HG02852 (cell line): ENCODE measurements at regions not wholly inside any gene's neighbourhood (a gene's known extent, or its start where the extent isn't known, plus 50 kb on each side); places are given as distances from the start of the nearest gene placed in this dataset.

Experiments used
- ATAC-seq: cut with Tn5 transposase; IDR thresholded peaks from one replicate; pipeline ENCODE4 v1.9.1; 2021; ENCODE audit warnings: mild to moderate bottlenecking, moderate library complexity; ENCODE audit not compliant: unreplicated experiment

DNA sequence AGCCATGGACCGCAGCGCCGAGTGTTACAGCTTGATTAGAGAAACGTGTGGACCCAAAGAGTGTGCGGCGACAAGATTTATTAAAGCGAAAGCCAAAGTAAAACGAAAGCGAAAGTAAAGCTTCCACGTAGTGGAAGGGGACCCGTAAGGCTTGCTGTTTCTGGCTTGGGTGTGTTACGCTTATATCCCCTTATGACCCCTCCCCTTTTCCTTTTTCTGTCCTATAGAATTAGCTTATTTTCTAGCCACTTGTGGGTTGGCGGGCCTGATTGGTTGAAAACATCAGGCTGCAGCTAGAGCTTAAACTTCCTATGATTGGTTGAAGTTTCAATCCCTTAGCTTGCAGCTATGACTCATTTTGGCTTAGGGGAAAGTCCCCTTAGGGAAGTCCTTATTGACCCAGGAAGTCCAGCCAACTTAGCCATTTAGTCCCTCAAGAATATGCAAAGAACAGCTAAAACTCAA is 969.7 kb downstream of the DCDC2C start:
- no peak for ATAC-seq

DNA sequence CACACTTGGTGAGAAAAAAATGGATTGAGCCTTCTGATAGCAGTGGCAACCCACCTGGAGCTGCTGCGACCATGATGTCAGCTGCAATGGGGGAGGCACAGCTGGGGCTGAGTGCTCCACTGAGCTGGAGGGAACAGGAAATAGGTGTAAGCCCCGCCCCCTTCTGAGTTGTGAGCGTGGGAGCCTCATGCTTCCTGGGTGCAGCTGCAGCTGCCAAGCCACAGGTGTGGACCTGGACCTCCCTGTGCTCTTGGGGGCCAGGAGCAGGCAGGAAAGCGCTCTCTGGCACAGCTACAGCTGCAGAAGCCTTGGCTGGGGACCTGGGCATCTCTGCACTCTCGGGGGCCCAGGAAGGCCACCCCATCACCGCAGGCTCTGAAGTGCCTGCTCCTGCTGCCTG is 970.6 kb downstream of the DCDC2C start:
- ATAC-seq, result no peak

DNA sequence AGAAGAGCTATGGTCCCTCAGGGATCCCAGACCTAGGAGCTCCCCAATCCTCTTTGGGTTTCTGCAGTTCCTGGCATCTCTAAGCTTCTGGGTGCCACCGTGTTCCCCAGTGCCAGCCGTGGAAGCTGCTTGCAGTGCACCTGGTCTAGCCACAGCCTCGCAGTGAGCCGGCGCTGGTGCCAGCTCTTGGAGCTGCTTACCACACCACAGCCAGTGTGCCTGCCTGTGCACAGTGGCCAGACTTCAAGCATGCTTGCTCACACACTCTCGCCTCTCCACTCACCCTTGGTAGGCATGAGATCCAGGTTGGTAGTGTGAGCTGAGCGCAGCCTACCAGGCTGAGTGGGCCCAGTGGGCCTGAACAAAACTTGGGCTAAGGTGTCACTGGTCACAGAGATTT is 971.9 kb downstream of the DCDC2C start:
- ATAC-seq, result no peak

DNA sequence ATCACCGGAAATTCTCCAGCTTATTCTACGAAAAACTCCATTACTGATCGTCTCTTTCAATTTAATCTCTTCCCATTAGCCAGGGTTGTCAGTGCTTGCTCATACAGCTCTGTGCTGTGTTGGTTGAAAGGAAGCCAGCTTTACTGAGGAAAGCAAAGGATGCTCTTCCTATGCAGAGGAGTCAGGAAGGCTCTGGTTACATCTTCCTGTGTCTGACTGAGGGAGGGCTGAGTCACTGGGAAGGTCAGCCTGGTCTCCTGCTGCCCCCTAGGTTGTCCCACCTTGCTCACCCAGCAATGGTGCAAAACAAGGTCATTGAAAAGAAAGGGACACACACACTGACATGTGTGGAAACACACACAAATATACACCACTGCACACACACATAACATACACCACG is 975.6 kb downstream of the DCDC2C start:
- no peak for ATAC-seq

DNA sequence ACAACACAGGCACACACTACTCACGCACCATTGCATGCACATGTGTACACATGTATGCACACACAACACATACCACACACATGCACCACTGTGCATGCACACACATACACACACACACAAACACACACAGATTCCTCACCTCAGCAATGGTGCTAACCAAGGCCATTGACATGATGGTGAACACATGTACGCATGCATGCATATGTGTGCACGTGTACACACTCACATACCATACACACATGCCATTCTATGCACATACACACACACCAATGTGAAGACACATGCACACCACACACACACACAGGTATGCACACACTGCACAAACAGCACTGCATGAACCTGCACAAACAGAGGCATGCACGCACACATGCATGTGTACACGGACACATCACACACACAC is 976.0 kb downstream of the DCDC2C start:
- ATAC-seq, result no peak

DNA sequence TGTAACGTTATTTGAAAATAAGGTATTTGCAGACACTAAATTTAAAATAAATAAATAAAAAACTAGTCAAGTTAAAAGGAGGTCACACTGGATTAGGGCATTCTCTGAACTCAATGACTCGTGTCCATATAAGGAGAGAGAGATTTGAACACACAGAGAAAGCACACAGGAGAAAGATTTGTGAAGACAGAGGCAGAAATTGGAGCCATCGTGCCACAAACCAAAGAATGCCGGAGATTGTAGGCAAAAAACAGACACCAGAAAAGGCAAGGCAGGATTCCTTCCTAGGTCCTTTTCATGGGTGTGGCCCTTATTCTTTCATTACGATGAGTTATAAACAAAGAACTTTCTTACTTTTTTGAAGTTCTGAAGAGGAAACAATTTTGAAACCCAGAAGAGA is 981.5 kb downstream of the DCDC2C start:
- ATAC-seq, result no peak

DNA sequence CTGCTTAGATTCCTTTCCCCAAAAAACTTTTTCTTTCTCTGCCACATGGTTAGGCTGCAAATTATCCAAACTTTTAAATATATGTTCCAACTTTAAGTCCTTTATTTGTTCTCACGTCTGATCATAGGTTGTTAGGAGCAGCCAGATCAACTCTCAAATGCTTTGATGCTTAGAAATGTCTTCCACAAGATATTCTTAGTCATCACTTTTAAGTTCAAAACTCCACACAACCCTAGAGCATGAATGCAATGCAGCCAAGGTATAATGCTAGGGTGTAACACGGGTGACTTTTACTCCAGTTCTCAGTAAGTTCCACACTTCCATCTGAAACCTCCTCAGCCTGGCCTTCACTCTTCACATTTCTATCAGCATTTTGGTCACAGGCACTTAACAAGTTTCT is 987.5 kb downstream of the DCDC2C start:
- ATAC-seq, result no peak

DNA sequence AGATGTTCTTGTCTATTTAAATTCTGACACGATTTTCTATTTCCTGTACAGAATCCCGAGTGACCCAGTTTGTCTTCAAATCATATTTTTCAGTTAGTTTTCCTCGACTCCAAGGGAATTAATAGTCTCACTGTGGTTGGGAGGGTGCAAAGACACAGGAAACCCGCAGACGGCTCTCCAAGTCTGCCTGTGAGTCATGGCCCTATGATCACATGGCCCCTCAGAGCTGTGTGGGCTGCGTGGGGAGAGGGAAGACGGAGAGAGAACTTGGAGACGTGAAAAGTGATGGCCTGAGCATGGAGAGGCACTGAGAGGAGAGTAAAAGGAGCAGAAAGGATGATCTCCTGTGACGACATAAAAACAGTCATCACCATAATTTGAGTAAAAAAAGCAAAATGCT is 989.9 kb downstream of the DCDC2C start:
- ATAC-seq, result no peak

DNA sequence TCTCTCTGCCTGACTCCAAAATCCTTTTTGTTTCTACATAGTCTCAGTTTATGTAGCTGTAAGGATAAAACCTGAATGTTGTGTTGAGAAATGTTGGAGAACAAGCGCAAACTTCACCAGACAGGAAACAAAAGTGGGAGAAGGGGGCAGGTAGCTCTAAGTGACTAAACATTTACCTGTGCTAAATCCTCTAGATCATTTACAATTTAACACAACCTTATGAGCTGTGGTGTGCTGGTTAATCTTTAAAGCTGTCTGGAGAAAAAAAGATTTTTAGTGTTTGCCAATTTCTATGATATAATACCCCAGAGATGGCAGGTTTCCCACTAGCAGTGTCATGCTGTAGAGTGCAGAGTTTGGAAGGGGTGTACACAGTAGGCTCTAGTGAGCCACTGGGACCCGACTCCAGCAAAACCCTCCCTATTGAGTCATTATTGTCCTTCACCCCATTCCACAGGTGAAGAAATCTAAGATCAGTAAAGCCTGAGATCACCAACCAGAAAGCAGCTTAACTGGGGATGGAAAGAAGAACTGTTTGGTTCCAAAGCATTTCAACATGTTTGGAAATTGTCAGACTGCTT is 992.0 kb downstream of the DCDC2C start:
- no peak for ATAC-seq

DNA sequence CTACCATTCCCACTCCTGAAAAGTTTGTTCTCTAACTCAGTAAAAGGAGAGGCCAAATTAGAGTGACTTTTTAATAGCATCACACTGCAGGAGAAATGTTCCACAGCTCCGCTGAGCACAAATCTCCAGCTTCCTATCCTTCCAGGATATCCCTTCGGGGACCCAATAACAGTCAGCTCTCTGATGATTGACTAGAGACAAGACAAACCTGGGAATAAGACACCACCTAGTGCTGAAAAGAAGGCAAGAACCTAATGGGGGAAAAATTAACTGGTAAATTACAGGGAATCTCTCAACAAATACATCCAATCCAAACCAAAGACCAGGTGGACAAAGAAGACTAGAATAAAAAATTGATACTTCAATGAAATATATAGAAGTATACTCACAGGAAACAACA is 977.1 kb upstream of the SOX11 start:
- no peak for ATAC-seq

DNA sequence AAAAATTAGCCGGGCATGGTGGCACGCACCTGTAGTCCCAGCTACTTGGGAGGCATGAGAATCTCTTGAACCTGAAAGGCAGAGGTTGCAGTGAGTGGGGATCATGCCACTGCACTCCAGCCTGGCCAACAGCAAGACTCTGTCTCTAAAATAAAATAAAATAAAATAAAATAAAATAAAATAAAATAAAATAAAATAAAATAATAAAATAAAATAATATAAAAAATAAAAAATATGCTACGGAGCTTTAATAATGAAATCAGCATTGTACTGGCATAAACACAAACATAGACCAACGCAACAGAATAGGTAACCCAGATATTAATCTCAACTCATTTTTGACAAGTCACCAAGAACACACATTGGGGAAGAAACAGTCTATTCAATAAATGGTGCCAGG is 973.4 kb upstream of the SOX11 start:
- ATAC-seq, result no peak

DNA sequence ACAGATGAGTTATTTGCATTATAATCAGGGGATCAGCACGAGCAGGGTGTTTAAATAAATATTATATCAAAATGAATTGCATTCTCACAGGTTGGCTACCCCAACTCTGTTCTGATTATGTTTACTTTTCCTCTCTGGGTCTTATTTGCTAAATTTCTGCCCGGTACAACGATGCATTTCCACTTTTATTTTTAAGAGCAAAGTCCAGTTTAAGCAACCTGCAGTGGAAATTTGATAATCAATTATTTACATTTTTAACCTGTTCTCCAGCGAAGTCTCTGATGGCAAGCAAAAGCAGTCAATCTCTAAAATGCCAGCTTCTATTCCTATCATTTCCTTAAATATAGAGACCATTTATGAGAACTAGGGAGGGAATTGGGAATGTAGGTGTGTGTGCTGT is 966.6 kb upstream of the SOX11 start:
- ATAC-seq, result no peak

DNA sequence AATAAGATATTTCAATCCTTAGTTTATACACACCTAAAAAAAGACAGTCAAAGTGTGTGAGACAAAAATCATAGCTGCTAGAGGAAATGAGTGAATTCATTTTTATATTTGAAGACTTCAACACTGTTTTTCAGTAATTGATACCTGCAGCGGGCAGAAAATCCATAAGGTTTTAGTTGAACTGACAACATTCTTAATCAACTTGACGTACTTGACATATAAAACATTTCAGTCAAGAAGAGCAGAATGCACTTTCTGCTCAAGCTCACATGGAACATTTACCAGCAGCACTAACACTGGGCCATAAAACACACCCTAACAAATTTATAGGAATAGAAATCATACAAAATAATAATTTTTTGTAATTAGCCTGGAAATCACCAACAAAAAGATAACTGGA is 959.6 kb upstream of the SOX11 start:
- no peak for ATAC-seq

DNA sequence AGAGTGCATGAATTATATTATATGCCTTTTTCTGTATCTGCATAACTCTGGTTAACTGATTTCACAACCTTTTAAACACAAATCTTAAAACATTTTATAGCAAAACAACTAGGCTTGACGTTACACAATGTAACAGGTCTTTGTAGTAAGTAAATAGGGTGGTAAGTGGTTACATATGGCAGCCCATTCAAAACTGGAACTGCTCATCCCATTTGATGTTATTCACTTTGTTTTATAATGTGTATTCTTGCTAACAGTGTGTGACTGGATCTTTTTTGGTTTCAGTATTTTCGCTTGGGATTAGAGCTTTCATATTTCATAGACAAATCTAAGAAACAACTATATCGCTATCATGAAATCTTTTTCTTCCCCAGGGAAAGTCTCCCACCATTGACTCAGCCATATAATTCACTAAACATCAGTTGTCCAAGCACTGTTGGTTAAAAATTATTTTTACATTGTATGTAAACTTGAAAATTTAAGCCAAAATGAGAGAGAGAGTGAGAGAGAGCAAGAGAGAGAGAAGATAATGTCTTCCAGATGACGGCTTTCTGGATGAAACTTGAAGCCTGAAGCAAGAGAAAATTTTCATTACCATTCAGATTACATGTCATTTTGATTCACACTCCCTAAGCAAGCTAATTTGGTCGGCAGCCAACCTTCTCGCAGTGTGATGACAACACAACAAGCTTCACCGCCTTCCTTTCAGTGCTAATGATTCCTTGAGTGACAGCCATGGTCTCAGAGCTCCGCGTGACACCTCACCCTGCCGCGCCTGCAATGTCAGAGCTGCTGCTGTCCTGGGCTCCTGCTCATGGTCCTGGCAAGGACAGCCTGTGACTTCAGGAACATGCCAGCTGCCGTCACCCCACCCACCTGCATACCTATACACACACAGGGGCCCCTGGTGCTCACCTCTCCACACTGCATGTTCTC is 946.9 kb upstream of the SOX11 start:
- ATAC-seq, result no peak

DNA sequence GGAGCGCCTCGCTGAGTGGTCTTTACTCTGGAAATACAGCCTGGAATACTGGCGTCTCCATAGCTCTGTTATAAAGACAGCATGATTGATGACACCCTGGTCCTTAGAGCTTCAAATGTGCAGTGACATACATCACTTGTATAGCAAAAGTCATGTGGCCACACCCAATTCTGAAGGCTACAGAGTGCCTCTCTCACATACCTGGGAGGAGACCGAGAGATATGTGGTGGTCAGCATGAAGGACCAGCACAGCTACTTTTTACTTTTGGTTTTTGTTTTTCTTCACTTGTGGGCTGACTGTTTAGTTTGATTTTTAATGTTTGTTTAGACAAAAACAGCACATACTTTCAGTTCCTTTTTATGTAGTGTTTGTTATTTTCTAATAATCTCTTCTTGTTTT is 938.5 kb upstream of the SOX11 start:
- no peak for ATAC-seq

DNA sequence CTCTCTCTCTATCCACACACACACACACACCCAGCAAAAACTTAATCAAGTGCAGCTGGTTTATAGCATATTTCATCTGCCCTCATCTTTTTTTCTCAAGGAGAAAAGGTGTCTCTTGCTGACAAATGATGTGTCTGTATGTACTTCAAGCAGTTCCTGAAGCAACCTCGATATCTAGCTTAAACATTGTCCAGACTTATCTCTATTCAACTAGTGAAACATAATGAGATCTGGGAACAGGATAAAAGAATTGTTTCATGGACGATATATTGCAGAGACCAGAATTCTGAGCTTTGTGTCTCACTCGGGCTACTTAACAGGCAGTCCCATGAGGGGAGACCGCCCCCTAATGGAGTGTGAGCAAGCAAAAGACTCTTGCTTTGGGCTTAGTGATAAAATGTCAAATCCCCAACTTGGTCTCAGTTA is 929.2 kb upstream of the SOX11 start:
- ATAC-seq, result no peak

DNA sequence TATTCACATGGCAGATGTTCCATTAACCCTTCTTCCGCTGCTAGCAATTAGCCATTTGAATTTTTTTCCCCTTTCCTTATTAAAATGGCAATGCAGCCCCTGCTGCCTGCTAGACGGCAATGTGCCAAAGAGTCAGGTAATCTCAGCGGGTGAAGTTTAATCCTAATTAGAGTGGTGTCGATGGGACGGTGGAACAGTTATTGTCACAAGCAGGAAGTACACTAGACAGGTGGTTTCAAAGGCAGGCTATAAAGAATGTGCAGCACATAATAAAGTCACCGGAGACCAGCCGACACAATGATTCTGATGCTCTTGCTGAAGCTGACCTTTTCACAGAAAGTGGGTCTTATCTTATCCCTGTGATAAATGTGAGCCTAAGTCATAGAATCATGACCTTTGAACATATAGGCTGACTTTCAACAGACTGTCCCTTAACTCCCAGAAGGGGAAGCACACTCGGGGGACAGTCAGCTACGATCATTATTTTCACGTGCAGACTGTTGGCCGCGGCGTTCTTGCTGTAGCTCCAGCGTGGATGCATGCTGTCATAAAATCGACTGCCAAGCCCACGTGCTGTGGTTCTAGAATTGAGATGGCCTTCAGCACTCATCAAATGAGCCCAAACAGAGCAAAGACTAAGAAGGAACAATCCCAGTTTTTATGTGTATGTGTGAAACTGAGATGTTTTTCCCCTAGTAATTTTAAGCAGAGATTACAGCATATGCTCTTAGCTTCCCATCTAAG is 926.2 kb upstream of the SOX11 start:
- no peak for ATAC-seq

DNA sequence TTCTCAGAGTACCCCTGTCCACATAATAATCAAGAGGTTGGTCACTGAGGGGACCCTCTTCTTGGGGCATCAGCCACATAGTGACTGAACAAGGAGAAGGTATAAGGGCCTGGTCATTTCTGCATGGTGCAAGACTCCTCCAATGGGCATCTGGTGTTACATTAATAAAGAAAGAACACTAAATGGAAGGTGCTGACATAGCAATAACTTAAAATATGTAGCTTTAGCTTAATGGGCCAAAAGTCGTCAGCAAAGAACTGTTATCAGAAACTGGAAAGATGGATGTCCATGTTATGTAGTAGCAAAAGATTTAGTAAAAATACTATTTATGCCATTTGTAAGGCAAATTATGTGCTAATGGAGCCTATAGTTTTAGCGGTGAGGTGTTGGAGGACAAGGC is 916.5 kb upstream of the SOX11 start:
- no peak for ATAC-seq

DNA sequence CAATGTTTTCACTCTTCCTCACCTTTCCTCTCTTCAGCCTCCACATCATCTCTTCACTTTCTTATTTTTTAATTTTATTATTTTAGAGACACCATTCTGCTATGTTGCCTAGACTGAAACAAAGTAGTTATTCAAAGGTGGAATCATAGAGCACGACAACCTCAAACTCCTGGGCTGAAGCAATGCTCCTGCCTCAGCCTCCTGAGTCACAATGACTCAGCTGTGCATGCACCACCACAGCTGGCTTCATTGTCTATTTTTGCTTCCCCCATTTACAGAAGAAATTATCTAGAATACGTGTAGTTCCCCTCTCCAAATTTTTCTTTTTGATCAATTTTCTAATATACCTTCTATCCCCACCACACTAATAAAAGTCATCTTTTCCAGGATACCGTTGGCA is 911.5 kb upstream of the SOX11 start:
- no peak for ATAC-seq

DNA sequence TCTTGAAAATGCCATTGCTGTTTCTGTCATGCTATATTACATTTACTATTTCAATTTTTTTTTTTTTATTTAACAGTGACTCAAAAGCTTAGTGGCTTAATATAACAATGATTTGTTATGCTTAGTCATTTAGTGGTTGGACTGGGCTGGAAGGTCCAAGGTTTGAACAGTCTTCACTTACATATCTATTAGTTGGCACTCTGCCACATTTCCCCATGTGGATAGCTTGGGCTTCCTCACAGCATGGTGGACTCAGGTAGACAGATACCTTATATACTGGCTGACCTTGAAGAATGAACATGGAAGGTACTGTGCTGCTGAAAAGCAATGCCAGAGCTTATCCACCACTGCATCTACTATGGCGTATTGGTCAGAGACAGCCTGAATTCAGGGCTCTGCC is 909.5 kb upstream of the SOX11 start:
- ATAC-seq, result no peak

DNA sequence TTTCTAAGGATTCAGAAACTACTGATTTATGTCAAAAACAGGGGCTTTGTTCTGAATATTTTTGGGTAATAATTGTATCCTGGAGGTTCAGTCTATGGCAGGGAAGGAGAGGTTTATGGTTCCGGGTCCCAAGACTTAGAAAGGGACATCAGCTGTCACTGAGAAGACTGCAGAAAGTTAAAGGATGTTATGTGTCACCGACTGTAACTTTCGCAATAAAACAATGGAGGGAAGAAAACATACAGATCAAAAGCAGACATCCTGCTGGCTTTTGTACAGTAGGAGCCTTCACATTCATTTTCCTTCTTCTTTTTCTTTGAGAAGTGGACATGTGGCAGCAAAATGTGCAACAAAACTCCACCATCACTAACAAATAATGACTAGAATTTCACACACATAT is 900.7 kb upstream of the SOX11 start:
- no peak for ATAC-seq

DNA sequence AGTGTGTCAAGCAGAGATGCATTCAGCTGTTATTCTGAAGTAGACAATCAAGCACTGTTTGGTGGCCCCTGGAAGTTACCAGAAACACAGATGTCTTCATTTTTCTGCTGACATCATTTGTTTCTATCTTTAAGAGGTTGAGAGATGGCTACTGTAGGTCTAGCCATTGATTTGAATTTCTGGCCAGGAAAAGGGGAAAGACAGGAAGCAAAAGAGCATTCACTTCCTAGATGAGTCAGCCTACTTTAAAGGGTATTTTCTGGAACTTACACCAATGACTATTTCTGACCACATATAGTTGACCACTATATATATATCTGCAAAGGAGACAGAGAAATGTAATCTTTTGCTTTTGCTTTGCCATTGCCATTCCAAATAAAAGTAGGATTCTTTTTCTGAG is 900.1 kb upstream of the SOX11 start:
- no peak for ATAC-seq
